Hepatocyte (in vitro differentiated cells): ENCODE measurements at regions not wholly inside any gene's neighbourhood (a gene's known extent, or its start where the extent isn't known, plus 50 kb on each side); places are given as distances from the start of the nearest gene placed in this dataset.

ENCODE experiments used
- EZH2 ChIP-seq: fragments of 200-600 bp; sonication (generic); IDR thresholded peaks from 2 replicates; pipeline ENCODE4 v1.6.1; 2016; ENCODE audit warnings: antibody characterized with exemption, mild to moderate bottlenecking, borderline replicate concordance
- TF ChIP-seq, protein P1 (sequence below): fragments of 200-600 bp; sonication (generic); IDR thresholded peaks from 2 replicates; pipeline ENCODE4 v1.5.1; 2016; ENCODE audit warnings: antibody characterized with exemption, mild to moderate bottlenecking; ENCODE audit not compliant: poor library complexity

DNA sequence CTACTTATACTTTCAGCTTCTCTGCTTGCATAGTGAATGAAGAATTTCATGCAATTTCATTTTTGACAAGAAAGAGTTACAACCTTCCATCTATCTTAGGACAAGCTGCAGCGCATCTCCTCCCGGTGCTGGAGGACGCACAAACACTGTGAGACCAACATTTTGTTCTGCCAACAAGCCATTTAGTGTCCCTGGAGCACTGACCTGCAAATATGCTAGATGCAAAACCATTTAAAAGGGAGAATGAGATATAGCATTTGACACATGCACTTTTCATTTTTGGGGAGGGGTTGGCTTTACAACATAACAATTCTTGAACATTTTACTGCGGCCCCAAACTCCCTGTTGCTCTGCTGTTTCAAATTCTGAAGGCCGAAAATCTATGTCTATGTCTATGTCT is 127.2 kb upstream of the SLC30A5 start:
- TF ChIP-seq, protein P1, sequence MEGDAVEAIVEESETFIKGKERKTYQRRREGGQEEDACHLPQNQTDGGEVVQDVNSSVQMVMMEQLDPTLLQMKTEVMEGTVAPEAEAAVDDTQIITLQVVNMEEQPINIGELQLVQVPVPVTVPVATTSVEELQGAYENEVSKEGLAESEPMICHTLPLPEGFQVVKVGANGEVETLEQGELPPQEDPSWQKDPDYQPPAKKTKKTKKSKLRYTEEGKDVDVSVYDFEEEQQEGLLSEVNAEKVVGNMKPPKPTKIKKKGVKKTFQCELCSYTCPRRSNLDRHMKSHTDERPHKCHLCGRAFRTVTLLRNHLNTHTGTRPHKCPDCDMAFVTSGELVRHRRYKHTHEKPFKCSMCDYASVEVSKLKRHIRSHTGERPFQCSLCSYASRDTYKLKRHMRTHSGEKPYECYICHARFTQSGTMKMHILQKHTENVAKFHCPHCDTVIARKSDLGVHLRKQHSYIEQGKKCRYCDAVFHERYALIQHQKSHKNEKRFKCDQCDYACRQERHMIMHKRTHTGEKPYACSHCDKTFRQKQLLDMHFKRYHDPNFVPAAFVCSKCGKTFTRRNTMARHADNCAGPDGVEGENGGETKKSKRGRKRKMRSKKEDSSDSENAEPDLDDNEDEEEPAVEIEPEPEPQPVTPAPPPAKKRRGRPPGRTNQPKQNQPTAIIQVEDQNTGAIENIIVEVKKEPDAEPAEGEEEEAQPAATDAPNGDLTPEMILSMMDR: no peak
- no peak for TF ChIP-seq EZH2
